ENCODE measurements at regions not wholly inside any gene's neighbourhood (a gene's known extent, or its start where the extent isn't known, plus 50 kb on each side); places are given as distances from the start of the nearest gene placed in this dataset.
"Not testable (repeated sequence)": the region's sequence is repeated elsewhere in the genome, so short reads cannot be mapped to it uniquely, and the experiment has no call there.

DNA sequence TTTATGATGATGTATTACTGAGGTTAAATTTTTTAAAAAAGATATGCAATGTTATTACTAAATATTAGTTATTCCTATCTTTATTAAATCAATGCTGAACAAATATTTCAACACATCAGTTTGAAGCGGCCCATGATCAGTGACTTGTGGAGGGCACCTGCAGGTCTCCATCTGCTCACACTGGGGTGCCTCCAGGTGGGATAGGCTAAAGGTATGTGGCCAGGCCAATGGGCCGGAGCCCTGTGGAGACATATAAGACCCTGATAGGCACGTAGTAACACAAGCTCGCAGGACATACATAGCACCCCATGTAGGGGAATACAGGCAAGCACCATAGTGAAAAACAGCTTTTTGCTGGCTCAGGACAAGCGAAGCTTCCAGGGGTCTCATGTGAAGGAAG, 469.8 kb downstream of the ZNF536 start:
- Histone ChIP-seq H3K9me3 (replicated peaks) (no peaks in the 10 kb centered on the region), H3K27ac (replicated peaks) (no peak overlapping the region), H3K36me3 (no peaks in the 10 kb centered on the region), H3K4me3 (no peak overlapping the region), H3K4me1 (no peaks in the 10 kb centered on the region), H3K27me3 (ENCODE audit: low read depth) (peaks cover 1% of the 10 kb centered on the region)
- intact Hi-C loops (cut with micrococcal nuclease), result no loop called here
- TF ChIP-seq, protein P1, sequence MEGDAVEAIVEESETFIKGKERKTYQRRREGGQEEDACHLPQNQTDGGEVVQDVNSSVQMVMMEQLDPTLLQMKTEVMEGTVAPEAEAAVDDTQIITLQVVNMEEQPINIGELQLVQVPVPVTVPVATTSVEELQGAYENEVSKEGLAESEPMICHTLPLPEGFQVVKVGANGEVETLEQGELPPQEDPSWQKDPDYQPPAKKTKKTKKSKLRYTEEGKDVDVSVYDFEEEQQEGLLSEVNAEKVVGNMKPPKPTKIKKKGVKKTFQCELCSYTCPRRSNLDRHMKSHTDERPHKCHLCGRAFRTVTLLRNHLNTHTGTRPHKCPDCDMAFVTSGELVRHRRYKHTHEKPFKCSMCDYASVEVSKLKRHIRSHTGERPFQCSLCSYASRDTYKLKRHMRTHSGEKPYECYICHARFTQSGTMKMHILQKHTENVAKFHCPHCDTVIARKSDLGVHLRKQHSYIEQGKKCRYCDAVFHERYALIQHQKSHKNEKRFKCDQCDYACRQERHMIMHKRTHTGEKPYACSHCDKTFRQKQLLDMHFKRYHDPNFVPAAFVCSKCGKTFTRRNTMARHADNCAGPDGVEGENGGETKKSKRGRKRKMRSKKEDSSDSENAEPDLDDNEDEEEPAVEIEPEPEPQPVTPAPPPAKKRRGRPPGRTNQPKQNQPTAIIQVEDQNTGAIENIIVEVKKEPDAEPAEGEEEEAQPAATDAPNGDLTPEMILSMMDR (IDR thresholded peaks at IDR 0.05; ENCODE audit: borderline replicate concordance), result no peak
- DNase-seq, result no peak

DNA sequence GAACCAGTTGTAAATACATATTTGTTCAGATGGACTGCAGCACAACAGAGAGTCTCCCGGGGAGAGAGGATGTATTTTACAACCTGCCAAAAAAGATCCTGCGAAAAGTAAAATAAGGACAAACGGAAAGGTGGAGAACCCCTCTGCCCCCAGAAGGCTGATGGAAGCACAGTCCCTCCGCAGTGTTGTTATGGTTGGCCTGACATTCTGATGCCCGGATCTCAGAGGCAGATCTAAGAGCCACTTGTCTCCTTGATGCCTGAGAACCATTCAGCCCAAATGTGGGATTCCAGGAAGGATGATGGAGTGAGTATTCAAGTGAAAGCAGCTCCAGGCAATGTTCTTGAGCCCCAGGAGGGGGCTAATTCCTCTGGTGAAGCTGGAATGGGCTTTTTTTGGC, 458.7 kb downstream of the ZNF536 start:
- intact Hi-C loops (cut with micrococcal nuclease), result no loop called here
- H3K27ac ChIP-seq (replicated peaks), result no peak overlapping the region
- H3K27me3 ChIP-seq (ENCODE audit: low read depth), result peaks cover 19% of the 10 kb centered on the region
- DNase-seq, result no peak
- H3K9me3 ChIP-seq (replicated peaks), result peaks cover 23% of the 10 kb centered on the region
- H3K4me1 ChIP-seq, result no peaks in the 10 kb centered on the region
- no peak overlapping the region for H3K4me3 ChIP-seq
- TF ChIP-seq, protein P1 (IDR thresholded peaks at IDR 0.05; ENCODE audit: borderline replicate concordance), result no peak
- no peaks in the 10 kb centered on the region for H3K36me3 ChIP-seq

DNA sequence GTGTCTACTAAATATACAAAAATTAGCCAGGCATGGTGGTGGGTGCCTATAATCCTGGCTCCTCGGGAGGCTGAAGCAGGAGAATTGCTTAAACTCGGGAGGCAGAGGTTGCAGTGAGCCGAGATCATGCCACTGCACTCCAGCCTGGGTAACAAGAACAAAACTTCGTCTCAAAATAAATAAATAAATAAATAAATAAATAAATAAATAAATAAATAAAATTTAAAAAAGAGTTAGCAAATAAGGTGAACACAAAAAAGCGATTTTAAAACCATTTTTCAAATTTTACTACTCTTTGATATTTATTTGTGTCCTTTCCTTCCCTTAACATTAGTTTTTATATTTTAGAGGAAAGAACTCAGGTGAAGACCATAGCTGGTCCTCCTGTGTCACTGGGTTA, 453.3 kb downstream of the ZNF536 start:
- DNase-seq; H3K36me3 ChIP-seq; H3K4me1 ChIP-seq; intact Hi-C loops (cut with micrococcal nuclease); H3K27ac ChIP-seq (replicated peaks); H3K4me3 ChIP-seq: not testable (repeated sequence)
- Histone ChIP-seq H3K9me3 (replicated peaks) (peaks cover 23% of the 10 kb centered on the region), H3K27me3 (ENCODE audit: low read depth) (peaks cover 11% of the 10 kb centered on the region)

DNA sequence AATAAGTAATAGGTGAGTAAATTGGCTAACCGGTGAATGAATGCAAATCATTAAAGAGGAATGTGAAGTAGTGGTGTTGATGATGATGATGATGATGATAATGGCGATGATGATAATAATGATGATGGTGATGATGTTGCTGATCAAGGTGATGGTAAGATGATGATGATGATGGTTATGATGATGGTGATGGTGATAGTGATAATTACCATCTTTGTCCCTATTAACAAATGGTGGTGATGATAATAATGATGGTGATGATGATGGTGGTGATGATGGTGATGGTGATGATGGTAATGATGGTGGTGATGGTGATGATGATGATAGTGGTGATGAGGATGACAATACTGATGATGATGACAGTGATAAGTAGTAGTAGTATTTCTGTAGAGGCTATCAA, 452.6 kb downstream of the ZNF536 start:
- Histone ChIP-seq H3K9me3 (replicated peaks) (peaks cover 23% of the 10 kb centered on the region), H3K4me1 (no peaks in the 10 kb centered on the region), H3K36me3 (no peaks in the 10 kb centered on the region), H3K27me3 (ENCODE audit: low read depth) (peaks cover 15% of the 10 kb centered on the region), H3K27ac (replicated peaks) (no peak overlapping the region), H3K4me3 (no peak overlapping the region)
- TF ChIP-seq, protein P1 (IDR thresholded peaks at IDR 0.05; ENCODE audit: borderline replicate concordance), result no peak
- no peak for DNase-seq
- intact Hi-C loops (cut with micrococcal nuclease), result no loop called here

DNA sequence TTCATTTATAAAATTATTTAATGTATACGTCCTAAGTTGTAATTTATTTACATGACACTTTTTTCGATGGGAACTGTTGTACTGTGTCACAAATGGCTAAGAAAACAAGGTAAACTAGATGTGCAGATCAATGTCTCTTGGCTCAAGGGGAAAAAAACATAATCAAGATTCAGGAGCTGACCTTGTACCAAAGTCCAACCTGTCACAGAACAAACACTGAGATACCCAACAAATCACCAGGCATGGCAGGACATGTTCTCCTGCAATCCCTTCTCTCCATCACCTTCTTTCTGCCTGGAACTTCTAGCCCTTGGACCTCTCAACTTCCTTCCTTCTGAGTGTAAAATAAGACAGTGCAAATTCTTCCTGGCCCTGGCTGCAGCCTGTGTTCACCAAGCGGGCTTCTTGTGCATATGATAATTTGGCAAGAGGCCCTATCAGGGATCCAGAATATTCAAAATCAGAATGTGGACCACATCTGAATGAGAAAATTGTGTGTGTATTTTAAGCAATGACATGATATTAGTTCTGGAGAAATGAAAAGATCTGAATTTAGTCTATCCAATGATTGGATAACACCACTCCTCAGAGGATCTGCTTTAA, 445.9 kb downstream of the ZNF536 start:
- intact Hi-C loops (cut with micrococcal nuclease), result no loop called here
- TF ChIP-seq, protein P1 (IDR thresholded peaks at IDR 0.05; ENCODE audit: borderline replicate concordance), result no peak
- H3K36me3 ChIP-seq, result no peaks in the 10 kb centered on the region

DNA sequence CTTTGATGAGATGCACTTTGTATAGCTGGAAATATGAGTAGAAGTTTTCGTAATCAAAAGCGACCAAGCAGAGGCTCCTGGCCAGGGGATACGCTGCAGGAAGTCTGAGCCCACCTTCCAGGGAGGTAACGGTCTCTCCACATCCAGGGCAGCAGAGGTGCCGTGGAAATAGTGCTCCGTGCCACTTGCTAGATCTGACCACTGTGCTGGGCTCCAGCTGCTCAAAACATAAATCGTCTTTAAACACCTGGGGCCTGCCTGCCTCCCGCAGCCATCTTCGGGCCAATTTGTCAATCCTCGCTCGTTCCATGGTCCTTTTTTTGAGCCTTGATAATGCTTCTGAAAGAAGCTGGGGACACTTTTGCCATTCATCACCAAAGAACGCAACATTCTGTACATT, 445.0 kb downstream of the ZNF536 start:
- no peak overlapping the region for H3K27ac ChIP-seq (replicated peaks)
- H3K4me3 ChIP-seq, result no peak overlapping the region
- DNase-seq, result no peak
- H3K9me3 ChIP-seq (replicated peaks), result no peaks in the 10 kb centered on the region
- intact Hi-C loops (cut with micrococcal nuclease), result no loop called here
- TF ChIP-seq, protein P1 (IDR thresholded peaks at IDR 0.05; ENCODE audit: borderline replicate concordance), result no peak
- no peaks in the 10 kb centered on the region for H3K36me3 ChIP-seq
- H3K27me3 ChIP-seq (ENCODE audit: low read depth), result peaks cover 61% of the 10 kb centered on the region
- no peaks in the 10 kb centered on the region for H3K4me1 ChIP-seq

More for the DNA sequence above, 445.9 kb downstream of the ZNF536 start:
- Histone ChIP-seq H3K4me3 (no peak overlapping the region), H3K27ac (replicated peaks) (no peak overlapping the region), H3K27me3 (ENCODE audit: low read depth) (peaks cover 53% of the 10 kb centered on the region), H3K9me3 (replicated peaks) (no peaks in the 10 kb centered on the region), H3K4me1 (no peaks in the 10 kb centered on the region)
- no peak for DNase-seq

Measured in left ventricle myocardium inferior (tissue), 1 donor.